ENCODE measurements at regions not wholly inside any gene's neighbourhood (a gene's known extent, or its start where the extent isn't known, plus 50 kb on each side); places are given as distances from the start of the nearest gene placed in this dataset.

- H3K4me1 ChIP-seq (ENCODE audit: control insufficient read depth in 1 of 2, insufficient read depth in 2 of 2, low read length in 2 of 2): peaks cover 3 to 14% of the 10 kb centered on the region in 2 donors
- no peaks in the 10 kb centered on the region for H3K36me3 ChIP-seq (ENCODE audit: control insufficient read depth in 1 of 2, insufficient read depth in 2 of 2, low read length in 2 of 2)
- H3K9me3 ChIP-seq (ENCODE audit: control insufficient read depth in 1 of 2, low read length in 2 of 2): no peaks in the 10 kb centered on the region
- H3K4me3 ChIP-seq (ENCODE audit: low read depth in 1 of 2, low read length in 2 of 2): no peak overlapping the region
- no peak overlapping the region for H3K27ac ChIP-seq (ENCODE audit: low read length)
- no peaks in the 10 kb centered on the region for H3K27me3 ChIP-seq (ENCODE audit: low read depth, low read length)
Measured at GRCh38 chr2:150643114-150643725, 155.8 kb upstream of the RND3 start.

DNA sequence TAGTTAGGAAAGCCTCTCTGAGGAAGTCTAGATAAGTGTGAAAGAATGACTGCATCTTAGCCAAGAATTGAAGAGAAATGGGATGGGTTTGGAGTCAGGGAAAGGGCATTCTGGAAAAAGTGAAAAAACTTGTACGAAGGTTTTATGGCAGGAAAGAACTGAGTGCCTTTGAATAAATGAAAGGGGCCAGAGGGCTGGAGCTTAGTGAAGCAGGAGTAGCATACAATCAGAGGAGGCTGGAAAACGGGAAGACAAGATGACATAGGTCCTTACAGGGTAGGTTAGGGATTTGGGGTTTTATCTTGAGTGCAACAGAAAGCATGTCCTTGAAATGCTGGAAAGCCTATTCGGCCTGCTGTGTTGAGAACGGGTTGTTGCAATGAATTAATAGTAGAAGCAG is 152.6 kb upstream of the RND3 start:
- Histone ChIP-seq H3K27ac (ENCODE audit: low read length) (peak overlapping the region; percentile 12), H3K9me3 (ENCODE audit: control insufficient read depth in 1 of 2, low read length in 2 of 2) (no peaks in the 10 kb centered on the region), H3K36me3 (ENCODE audit: control insufficient read depth in 1 of 2, insufficient read depth in 2 of 2, low read length in 2 of 2) (no peaks in the 10 kb centered on the region), H3K4me1 (ENCODE audit: control insufficient read depth in 1 of 2, insufficient read depth in 2 of 2, low read length in 2 of 2) (peaks cover 3 to 14% of the 10 kb centered on the region in 2 donors), H3K27me3 (ENCODE audit: low read depth, low read length) (no peaks in the 10 kb centered on the region), H3K4me3 (ENCODE audit: low read depth in 1 of 2, low read length in 2 of 2) (peak overlapping the region in 1 of 2 donors; percentile 35)

- Histone ChIP-seq H3K27me3 (ENCODE audit: low read depth, low read length) (no peaks in the 10 kb centered on the region), H3K4me1 (ENCODE audit: control insufficient read depth in 1 of 2, insufficient read depth in 2 of 2, low read length in 2 of 2) (peaks cover under 1 to 8% of the 10 kb centered on the region in 2 donors), H3K36me3 (ENCODE audit: control insufficient read depth in 1 of 2, insufficient read depth in 2 of 2, low read length in 2 of 2) (no peaks in the 10 kb centered on the region), H3K27ac (ENCODE audit: low read length) (peak overlapping the region; percentile 12), H3K9me3 (ENCODE audit: control insufficient read depth in 1 of 2, low read length in 2 of 2) (no peaks in the 10 kb centered on the region), H3K4me3 (ENCODE audit: low read depth in 1 of 2, low read length in 2 of 2) (no peak overlapping the region)
Measured at GRCh38 chr2:150639383-150639782, 151.9 kb upstream of the RND3 start.

DNA sequence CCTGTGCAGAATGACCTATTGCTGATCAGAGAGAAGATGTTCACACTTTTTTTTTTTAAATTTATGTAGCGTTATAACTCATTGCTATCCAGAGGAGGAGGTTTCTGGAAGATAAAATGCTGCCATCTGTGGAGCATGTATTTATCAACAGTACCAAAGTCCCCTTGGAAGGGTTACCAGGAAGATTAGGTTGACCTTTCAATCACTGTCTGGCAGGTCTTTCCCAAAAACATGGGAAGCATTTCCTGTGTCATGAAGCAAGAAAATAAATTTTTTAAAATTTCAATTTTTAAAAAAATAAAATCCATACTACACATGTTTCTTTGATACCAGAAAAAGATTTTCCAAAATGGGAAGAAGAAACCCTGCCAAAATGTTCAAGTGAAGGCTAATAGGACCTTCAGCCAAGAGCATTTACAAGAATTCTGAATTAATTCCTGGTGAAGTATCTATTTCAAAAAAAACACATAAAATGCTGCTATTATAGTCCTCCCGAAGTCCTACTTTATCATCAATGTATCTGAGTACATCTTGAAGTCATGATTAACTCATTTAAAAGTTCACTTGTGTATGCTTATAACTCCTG is 143.9 kb upstream of the RND3 start:
- Histone ChIP-seq H3K4me1 (ENCODE audit: control insufficient read depth in 1 of 2, insufficient read depth in 2 of 2, low read length in 2 of 2) (no peaks in the 10 kb centered on the region), H3K9me3 (ENCODE audit: control insufficient read depth in 1 of 2, low read length in 2 of 2) (no peaks in the 10 kb centered on the region), H3K4me3 (ENCODE audit: low read depth in 1 of 2, low read length in 2 of 2) (no peak overlapping the region), H3K27me3 (ENCODE audit: low read depth, low read length) (no peaks in the 10 kb centered on the region), H3K36me3 (ENCODE audit: control insufficient read depth in 1 of 2, insufficient read depth in 2 of 2, low read length in 2 of 2) (no peaks in the 10 kb centered on the region), H3K27ac (ENCODE audit: low read length) (no peak overlapping the region)

DNA sequence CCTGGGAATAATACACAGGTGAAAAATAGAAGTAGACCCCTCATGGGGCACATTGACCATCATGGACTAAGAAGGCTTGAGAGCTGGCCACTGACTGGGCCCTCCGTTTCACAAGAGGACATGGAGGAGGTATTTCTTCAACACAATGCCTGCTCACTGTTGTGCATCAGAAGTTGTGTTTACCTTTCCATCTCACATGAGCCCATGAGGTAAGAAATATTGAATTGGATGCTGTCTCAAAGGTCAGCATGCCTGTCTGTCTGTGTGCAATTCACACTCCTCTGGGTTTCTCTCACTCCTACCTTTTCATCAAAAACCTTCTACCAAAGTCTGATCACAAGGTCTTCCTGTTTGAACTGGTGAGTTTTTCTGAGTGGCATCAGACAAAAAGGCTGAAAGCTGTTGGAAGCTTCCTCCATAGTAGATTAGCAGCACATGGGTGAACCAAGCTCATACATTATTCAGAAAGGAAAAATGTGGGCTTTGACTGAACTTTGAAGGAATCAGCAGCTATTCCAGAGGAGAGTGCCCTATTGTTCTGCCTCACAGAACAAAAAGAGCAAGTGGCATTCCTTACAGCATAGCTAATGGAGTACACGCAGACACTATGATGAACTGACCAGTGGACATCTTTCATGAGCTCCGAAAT is 143.2 kb upstream of the RND3 start:
- Histone ChIP-seq H3K27ac (ENCODE audit: low read length) (no peak overlapping the region), H3K9me3 (ENCODE audit: control insufficient read depth in 1 of 2, low read length in 2 of 2) (no peaks in the 10 kb centered on the region), H3K27me3 (ENCODE audit: low read depth, low read length) (no peaks in the 10 kb centered on the region)

DNA sequence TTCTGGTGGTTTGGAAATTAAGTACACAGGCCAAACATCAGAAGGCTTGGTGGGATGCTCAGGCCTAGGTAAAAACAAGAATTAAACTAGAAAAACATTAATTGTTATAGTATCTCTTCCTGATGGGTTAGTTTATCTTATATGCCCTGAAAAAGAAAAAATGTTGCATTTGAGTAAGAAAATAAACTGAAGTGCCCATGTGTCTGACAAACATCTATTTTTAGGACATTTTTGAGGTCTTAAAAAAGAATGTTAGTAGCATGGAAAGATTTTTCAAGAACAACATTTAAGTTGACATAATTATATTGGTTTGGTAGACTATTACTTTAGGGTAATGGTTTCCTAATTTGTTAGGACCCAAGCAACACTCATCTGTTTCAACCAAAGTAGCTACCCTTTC is 140.1 kb upstream of the RND3 start:
- Histone ChIP-seq H3K36me3 (ENCODE audit: control insufficient read depth in 1 of 2, insufficient read depth in 2 of 2, low read length in 2 of 2) (no peaks in the 10 kb centered on the region), H3K27me3 (ENCODE audit: low read depth, low read length) (no peaks in the 10 kb centered on the region), H3K4me3 (ENCODE audit: low read depth in 1 of 2, low read length in 2 of 2) (no peak overlapping the region)

More for the DNA sequence above, 143.2 kb upstream of the RND3 start:
- no peak overlapping the region for H3K4me3 ChIP-seq (ENCODE audit: low read depth in 1 of 2, low read length in 2 of 2)
- H3K36me3 ChIP-seq (ENCODE audit: control insufficient read depth in 1 of 2, insufficient read depth in 2 of 2, low read length in 2 of 2): no peaks in the 10 kb centered on the region
- no peaks in the 10 kb centered on the region for H3K4me1 ChIP-seq (ENCODE audit: control insufficient read depth in 1 of 2, insufficient read depth in 2 of 2, low read length in 2 of 2)

DNA sequence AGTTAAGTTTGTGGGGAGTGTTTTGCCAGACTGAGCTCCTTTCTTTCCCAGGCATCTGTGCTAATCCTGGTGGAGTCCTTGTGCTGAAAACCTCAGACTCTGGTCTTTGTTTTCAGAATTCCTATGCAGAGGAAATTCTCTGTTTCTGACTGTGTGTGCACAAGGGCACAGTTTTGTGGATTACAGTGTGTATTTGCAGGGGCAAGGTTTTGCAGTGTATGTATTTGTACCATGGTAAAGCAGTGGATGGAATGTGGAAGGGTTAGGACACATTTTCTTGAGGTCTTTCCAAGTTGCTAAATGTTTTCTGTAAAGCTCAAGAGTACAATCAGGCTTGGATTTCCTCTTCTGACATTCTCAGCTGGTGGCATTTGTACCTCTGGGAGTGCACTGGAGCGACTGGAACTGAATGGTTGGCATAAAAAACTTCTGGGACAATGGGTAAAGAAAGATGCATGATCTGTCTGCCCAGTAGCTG is 139.5 kb upstream of the RND3 start:
- Histone ChIP-seq H3K4me3 (ENCODE audit: low read depth in 1 of 2, low read length in 2 of 2) (no peak overlapping the region), H3K9me3 (ENCODE audit: control insufficient read depth in 1 of 2, low read length in 2 of 2) (no peaks in the 10 kb centered on the region), H3K27me3 (ENCODE audit: low read depth, low read length) (no peaks in the 10 kb centered on the region), H3K4me1 (ENCODE audit: control insufficient read depth in 1 of 2, insufficient read depth in 2 of 2, low read length in 2 of 2) (peaks cover 0 to 3% of the 10 kb centered on the region in 2 donors), H3K27ac (ENCODE audit: low read length) (no peak overlapping the region), H3K36me3 (ENCODE audit: control insufficient read depth in 1 of 2, insufficient read depth in 2 of 2, low read length in 2 of 2) (no peaks in the 10 kb centered on the region)

More for the DNA sequence above, 140.1 kb upstream of the RND3 start:
- Histone ChIP-seq H3K9me3 (ENCODE audit: control insufficient read depth in 1 of 2, low read length in 2 of 2) (no peaks in the 10 kb centered on the region), H3K4me1 (ENCODE audit: control insufficient read depth in 1 of 2, insufficient read depth in 2 of 2, low read length in 2 of 2) (no peaks in the 10 kb centered on the region), H3K27ac (ENCODE audit: low read length) (no peak overlapping the region)

DNA sequence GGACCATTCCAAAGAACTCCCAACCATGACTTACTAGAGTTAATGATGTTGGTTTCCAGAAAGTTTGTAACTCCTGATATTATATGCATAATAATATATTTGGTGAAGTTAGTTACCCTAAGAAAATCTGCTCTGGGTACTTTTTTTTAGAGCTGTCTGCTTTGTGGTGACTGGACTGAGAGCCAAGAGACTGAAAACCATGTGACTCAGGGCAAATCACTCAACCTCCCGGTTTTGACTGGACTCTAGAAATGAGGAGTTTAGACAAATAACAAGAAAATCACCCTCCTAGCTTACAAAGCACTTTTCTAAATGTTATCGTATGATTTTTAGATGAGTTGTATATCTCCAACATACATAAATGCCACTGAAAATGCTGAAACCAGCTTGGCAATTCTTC is 138.3 kb upstream of the RND3 start:
- Histone ChIP-seq H3K27ac (ENCODE audit: low read length) (no peak overlapping the region), H3K36me3 (ENCODE audit: control insufficient read depth in 1 of 2, insufficient read depth in 2 of 2, low read length in 2 of 2) (no peaks in the 10 kb centered on the region), H3K9me3 (ENCODE audit: control insufficient read depth in 1 of 2, low read length in 2 of 2) (no peaks in the 10 kb centered on the region), H3K4me3 (ENCODE audit: low read depth in 1 of 2, low read length in 2 of 2) (no peak overlapping the region), H3K4me1 (ENCODE audit: control insufficient read depth in 1 of 2, insufficient read depth in 2 of 2, low read length in 2 of 2) (peaks cover 3 to 14% of the 10 kb centered on the region in 2 donors), H3K27me3 (ENCODE audit: low read depth, low read length) (no peaks in the 10 kb centered on the region)

- H3K4me1 ChIP-seq (ENCODE audit: control insufficient read depth in 1 of 2, insufficient read depth in 2 of 2, low read length in 2 of 2): peaks cover 3 to 18% of the 10 kb centered on the region in 2 donors
- no peak overlapping the region for H3K27ac ChIP-seq (ENCODE audit: low read length)
- no peaks in the 10 kb centered on the region for H3K27me3 ChIP-seq (ENCODE audit: low read depth, low read length)
- H3K4me3 ChIP-seq (ENCODE audit: low read depth in 1 of 2, low read length in 2 of 2): no peak overlapping the region
- H3K9me3 ChIP-seq (ENCODE audit: control insufficient read depth in 1 of 2, low read length in 2 of 2): no peaks in the 10 kb centered on the region
- H3K36me3 ChIP-seq (ENCODE audit: control insufficient read depth in 1 of 2, insufficient read depth in 2 of 2, low read length in 2 of 2): no peaks in the 10 kb centered on the region
Measured at GRCh38 chr2:150625303-150625702, 137.8 kb upstream of the RND3 start.

- H3K27ac ChIP-seq (ENCODE audit: low read length): no peak overlapping the region
- H3K27me3 ChIP-seq (ENCODE audit: low read depth, low read length): no peaks in the 10 kb centered on the region
- H3K4me1 ChIP-seq (ENCODE audit: control insufficient read depth in 1 of 2, insufficient read depth in 2 of 2, low read length in 2 of 2): peaks cover 3 to 25% of the 10 kb centered on the region in 2 donors
- H3K9me3 ChIP-seq (ENCODE audit: control insufficient read depth in 1 of 2, low read length in 2 of 2): no peaks in the 10 kb centered on the region
- H3K36me3 ChIP-seq (ENCODE audit: control insufficient read depth in 1 of 2, insufficient read depth in 2 of 2, low read length in 2 of 2): no peaks in the 10 kb centered on the region
- H3K4me3 ChIP-seq (ENCODE audit: low read depth in 1 of 2, low read length in 2 of 2): no peak overlapping the region
Measured at GRCh38 chr2:150624001-150624401, 136.5 kb upstream of the RND3 start.

DNA sequence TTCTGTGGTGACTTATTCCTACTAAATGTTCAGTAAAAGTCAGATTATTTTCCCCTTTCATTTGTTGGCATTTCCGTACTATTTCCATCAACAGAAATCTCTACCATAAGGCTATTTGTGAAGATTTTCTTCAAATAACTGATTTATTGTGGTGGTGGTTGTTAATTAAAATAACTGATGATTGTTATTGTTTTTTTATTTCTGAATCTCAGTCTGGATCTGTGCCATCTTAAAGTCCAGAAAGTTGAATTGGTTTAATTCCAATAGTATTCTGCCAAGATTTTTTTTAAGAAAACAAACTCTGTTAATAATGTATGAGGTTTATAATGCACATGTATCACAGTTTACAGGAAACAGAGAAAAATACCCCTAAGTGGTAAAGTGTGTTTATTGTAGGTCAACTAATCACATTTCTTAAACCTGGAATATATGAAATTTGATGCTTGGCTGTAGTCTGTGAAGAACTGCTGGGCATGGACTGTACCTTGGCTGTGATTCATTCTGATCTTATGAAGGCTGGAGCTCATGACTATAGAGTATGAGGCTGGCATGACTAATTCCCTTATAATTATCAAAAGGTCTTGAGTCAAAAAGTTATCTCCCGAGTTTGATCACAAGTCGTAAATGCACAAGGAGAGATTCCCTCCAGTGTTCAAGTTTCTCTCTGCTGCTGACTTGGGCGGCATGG is 134.2 kb upstream of the RND3 start:
- Histone ChIP-seq H3K27me3 (ENCODE audit: low read depth, low read length) (no peaks in the 10 kb centered on the region), H3K4me1 (ENCODE audit: control insufficient read depth in 1 of 2, insufficient read depth in 2 of 2, low read length in 2 of 2) (peaks cover 3 to 25% of the 10 kb centered on the region in 2 donors), H3K9me3 (ENCODE audit: control insufficient read depth in 1 of 2, low read length in 2 of 2) (no peaks in the 10 kb centered on the region), H3K27ac (ENCODE audit: low read length) (peak overlapping the region; percentile 18), H3K36me3 (ENCODE audit: control insufficient read depth in 1 of 2, insufficient read depth in 2 of 2, low read length in 2 of 2) (no peaks in the 10 kb centered on the region), H3K4me3 (ENCODE audit: low read depth in 1 of 2, low read length in 2 of 2) (no peak overlapping the region)

Data from muscle layer of duodenum (tissue), 2 donors.